Left ventricle myocardium inferior (tissue), 1 donor: ENCODE measurements at regions not wholly inside any gene's neighbourhood (a gene's known extent, or its start where the extent isn't known, plus 50 kb on each side); places are given as distances from the start of the nearest gene placed in this dataset.

Experiments used
- DNase-seq: peaks from one replicate; pipeline ENCODE4 v3.0.0-alpha.2; 2020
- H3K27ac ChIP-seq: fragments of 200-600 bp; replicated peaks from 2 replicates; pipeline ENCODE4 v1.8.0; 2021
- H3K27me3 ChIP-seq: fragments of 200-600 bp; 2 replicates; pipeline ENCODE4 v1.8.0; 2021; ENCODE audit warnings: low read depth
- H3K36me3 ChIP-seq: fragments of 200-600 bp; 2 replicates; pipeline ENCODE4 v1.8.0; 2021
- H3K4me1 ChIP-seq: fragments of 200-600 bp; 2 replicates; pipeline ENCODE4 v1.8.0; 2021
- H3K4me3 ChIP-seq: fragments of 200-600 bp; 2 replicates; pipeline ENCODE4 v1.8.0; 2021; ENCODE audit warnings: mild to moderate bottlenecking, moderate library complexity
- H3K9me3 ChIP-seq: fragments of 200-600 bp; replicated peaks from 2 replicates; pipeline ENCODE4 v1.8.0; 2021
- intact Hi-C: fragments of 100-400 bp; cut with micrococcal nuclease; formaldehyde crosslinking; loops from one replicate; pipeline ENCODE4 v1.11.0; 2022
- TF ChIP-seq, protein P1 (sequence below): fragments of 200-600 bp; IDR thresholded peaks from 2 replicates; pipeline ENCODE4 v1.8.0; 2021; ENCODE audit warnings: antibody characterized with exemption, mild to moderate bottlenecking, borderline replicate concordance
- donor health status: DM: no; HTN: yes; CAD: no; lungs with severe emphysema.

DNA sequence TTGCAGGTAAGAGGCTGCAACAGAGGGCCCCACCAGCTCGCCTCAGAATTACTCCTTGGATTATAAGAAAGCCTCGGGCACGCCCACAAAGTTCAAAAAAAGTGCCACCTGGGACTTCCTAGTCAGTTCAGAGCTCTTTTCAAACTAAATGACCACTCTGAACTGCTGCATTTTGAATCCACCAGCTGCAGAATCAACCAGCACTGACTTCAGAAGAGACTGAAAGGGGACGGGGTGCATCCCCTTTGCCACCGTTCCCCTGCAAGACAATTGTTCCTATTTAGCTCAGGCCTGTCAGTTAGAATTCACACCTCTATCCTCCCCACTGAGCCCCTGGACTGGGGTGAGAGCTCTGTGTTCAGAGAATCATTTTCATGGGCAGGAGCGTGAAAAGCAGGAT is 181.4 kb upstream of the GADL1 start:
- Histone ChIP-seq H3K36me3 (no peaks in the 10 kb centered on the region), H3K27ac (no peak overlapping the region), H3K4me3 (no peak overlapping the region), H3K4me1 (no peaks in the 10 kb centered on the region), H3K9me3 (peaks cover 8% of the 10 kb centered on the region), H3K27me3 (peaks cover 17% of the 10 kb centered on the region)
- no peak for DNase-seq
- TF ChIP-seq, protein P1, sequence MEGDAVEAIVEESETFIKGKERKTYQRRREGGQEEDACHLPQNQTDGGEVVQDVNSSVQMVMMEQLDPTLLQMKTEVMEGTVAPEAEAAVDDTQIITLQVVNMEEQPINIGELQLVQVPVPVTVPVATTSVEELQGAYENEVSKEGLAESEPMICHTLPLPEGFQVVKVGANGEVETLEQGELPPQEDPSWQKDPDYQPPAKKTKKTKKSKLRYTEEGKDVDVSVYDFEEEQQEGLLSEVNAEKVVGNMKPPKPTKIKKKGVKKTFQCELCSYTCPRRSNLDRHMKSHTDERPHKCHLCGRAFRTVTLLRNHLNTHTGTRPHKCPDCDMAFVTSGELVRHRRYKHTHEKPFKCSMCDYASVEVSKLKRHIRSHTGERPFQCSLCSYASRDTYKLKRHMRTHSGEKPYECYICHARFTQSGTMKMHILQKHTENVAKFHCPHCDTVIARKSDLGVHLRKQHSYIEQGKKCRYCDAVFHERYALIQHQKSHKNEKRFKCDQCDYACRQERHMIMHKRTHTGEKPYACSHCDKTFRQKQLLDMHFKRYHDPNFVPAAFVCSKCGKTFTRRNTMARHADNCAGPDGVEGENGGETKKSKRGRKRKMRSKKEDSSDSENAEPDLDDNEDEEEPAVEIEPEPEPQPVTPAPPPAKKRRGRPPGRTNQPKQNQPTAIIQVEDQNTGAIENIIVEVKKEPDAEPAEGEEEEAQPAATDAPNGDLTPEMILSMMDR: no peak
- intact Hi-C loops: no loop called here

DNA sequence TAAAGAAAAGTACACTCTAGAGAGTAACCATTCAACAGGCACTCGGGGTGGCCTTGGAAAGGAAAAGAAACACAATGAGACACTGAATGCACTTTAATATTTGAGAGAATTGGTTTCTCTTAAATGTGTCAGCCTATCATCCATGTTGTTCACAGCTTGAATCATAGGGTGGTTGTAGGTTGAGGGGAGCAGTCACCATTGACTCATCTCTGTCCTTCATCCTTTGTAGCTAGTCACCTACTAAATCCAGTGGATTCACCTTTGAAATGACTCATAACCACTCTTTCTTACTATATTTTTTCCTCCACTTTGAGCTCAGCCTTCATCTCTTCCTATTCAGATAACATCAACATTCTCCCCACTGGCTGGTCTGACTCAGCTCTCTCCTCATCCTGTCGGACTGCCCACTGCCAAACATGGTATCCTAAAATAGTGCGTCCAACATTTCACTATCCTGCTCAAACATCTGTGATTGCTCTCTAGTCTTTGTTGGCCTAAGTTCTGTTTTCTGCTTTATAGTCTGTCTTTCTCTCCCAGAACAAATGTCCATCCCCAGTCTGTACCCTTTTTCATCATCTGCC is 182.7 kb upstream of the GADL1 start:
- Histone ChIP-seq H3K27me3 (peaks cover 17% of the 10 kb centered on the region), H3K9me3 (no peaks in the 10 kb centered on the region), H3K27ac (no peak overlapping the region), H3K4me1 (no peaks in the 10 kb centered on the region), H3K4me3 (no peak overlapping the region), H3K36me3 (no peaks in the 10 kb centered on the region)
- intact Hi-C loops: no loop called here
- no peak for DNase-seq
- TF ChIP-seq, protein P1: no peak

DNA sequence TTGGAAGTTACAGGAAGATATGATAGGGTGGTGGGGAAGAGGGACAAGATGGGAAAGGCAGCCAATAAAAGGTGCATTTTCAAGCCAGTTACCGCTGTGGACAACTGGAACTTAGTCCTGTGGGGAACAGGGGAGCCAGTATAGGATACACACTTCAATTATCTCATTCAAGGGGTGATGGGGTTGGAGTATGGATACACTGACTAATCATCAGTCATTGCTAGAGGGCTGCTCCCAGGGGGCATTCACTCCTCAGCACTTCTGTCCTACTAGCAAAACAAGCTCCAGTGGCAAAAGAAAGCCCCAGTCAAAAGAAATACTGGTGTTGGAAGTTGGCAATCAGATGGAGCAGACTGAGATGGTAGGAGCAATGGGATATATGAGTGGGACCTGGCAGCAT is 183.4 kb upstream of the GADL1 start:
- Histone ChIP-seq H3K9me3 (no peaks in the 10 kb centered on the region), H3K36me3 (no peaks in the 10 kb centered on the region), H3K27ac (no peak overlapping the region), H3K27me3 (peaks cover 17% of the 10 kb centered on the region), H3K4me1 (no peaks in the 10 kb centered on the region), H3K4me3 (no peak overlapping the region)
- DNase-seq: no peak
- TF ChIP-seq, protein P1: no peak
- intact Hi-C loops: no loop called here

DNA sequence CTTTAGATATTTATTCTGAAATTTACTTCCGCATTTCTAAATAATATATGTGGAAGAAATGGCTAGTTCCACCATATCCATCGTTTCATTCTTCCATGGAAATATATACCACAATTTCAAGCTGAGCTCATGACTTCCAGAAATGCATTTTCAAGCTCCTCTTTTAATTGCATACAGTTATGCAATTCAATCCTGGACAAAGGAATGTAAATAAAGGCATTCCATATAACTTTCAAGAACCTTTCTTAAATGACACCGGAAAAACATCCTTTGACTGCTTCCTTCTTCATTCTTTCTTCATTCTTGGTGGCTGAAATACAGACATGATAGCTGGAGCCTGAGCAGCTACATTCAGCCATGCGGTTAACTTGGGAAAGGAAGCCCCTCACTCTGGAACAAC is 185.2 kb upstream of the GADL1 start:
- Histone ChIP-seq H3K27ac (no peak overlapping the region), H3K4me3 (no peak overlapping the region), H3K27me3 (peaks cover 4% of the 10 kb centered on the region), H3K9me3 (no peaks in the 10 kb centered on the region), H3K4me1 (no peaks in the 10 kb centered on the region), H3K36me3 (no peaks in the 10 kb centered on the region)
- DNase-seq: no peak
- TF ChIP-seq, protein P1: no peak
- intact Hi-C loops: no loop called here

DNA sequence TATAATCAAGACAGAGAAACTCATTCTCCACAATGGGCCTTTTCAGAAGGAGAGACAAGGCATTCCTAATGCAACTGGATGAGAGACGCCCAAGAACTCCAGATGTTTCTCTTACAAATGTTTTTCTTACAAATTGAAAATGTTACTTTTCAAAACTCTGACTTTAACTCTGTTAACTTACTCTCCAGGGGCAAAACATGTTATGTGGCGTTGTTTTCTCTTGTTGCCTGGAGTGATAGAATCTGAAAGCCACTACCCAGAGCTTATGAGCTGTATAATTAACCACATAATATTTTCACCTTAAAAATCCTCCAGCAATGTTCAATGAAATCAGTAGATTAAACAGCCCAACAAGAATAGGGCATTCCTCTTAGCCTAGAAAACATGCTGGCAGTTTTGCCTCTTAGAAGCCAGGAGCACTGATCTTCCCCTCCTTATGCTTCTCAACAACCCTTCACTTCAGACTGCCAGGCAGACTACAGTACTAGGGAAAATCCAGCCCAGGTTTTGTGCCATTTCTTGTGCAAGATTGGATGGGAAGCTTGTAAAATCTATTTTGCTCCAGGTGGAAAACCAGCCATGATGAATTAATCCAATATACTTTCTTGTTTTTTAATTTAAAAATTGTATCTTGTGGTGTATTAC is 186.7 kb upstream of the GADL1 start:
- no peak for DNase-seq
- H3K9me3 ChIP-seq: no peaks in the 10 kb centered on the region
- H3K4me1 ChIP-seq: no peaks in the 10 kb centered on the region
- intact Hi-C loops: no loop called here
- H3K27me3 ChIP-seq: no peaks in the 10 kb centered on the region
- no peak overlapping the region for H3K4me3 ChIP-seq
- TF ChIP-seq, protein P1: no peak
- H3K36me3 ChIP-seq: no peaks in the 10 kb centered on the region
- no peak overlapping the region for H3K27ac ChIP-seq
